Smooth muscle cell (in vitro differentiated cells): ENCODE measurements at regions not wholly inside any gene's neighbourhood (a gene's known extent, or its start where the extent isn't known, plus 50 kb on each side); places are given as distances from the start of the nearest gene placed in this dataset.

Experiments
- DNase-seq: peaks from one replicate; lab custom pipeline; 2025; ENCODE audit not compliant: unreplicated experiment; lab: John Stamatoyannopoulos, UW
- H2AFZ ChIP-seq: fragments of 200-600 bp; sonication (generic); 2 replicates; pipeline ENCODE4 v1.6.0; 2016; ENCODE audit warnings: antibody characterized with exemption, low read depth, mild to moderate bottlenecking
- H3F3A ChIP-seq: fragments of 200-600 bp; sonication (generic); 2 replicates; pipeline ENCODE4 v1.6.0; 2017; ENCODE audit warnings: antibody characterized with exemption, low read depth
- H3K27ac ChIP-seq: fragments of 200-600 bp; sonication (generic); 2 replicates; pipeline ENCODE4 v1.5.1; 2016; ENCODE audit warnings: low read depth, mild to moderate bottlenecking
- H3K27me3 ChIP-seq: fragments of 200-600 bp; sonication (generic); 2 replicates; pipeline ENCODE4 v1.6.1; 2016; ENCODE audit warnings: low read depth, mild to moderate bottlenecking
- H3K36me3 ChIP-seq: fragments of 200-600 bp; sonication (generic); 2 replicates; pipeline ENCODE4 v1.5.1; 2016; ENCODE audit warnings: low read depth
- H3K4me1 ChIP-seq: fragments of 200-600 bp; sonication (generic); 2 replicates; pipeline ENCODE4 v1.5.1; 2016; ENCODE audit warnings: low read depth
- H3K4me2 ChIP-seq: fragments of 200-600 bp; sonication (generic); 2 replicates; pipeline ENCODE4 v1.6.0; 2016; ENCODE audit warnings: mild to moderate bottlenecking
- H3K4me3 ChIP-seq: fragments of 200-600 bp; sonication (generic); 2 replicates; pipeline ENCODE4 v1.5.1; 2016; ENCODE audit warnings: mild to moderate bottlenecking
- H3K79me2 ChIP-seq: fragments of 200-600 bp; sonication (generic); 2 replicates; pipeline ENCODE4 v1.6.0; 2016; ENCODE audit warnings: low read depth, mild to moderate bottlenecking
- H3K9ac ChIP-seq: fragments of 200-600 bp; sonication (generic); 2 replicates; pipeline ENCODE4 v1.6.0; 2016; ENCODE audit warnings: low read depth
- H3K9me3 ChIP-seq: fragments of 200-600 bp; sonication (generic); replicated peaks from 2 replicates; pipeline ENCODE4 v1.5.1; 2016; ENCODE audit warnings: low read depth
- H4K20me1 ChIP-seq: fragments of 200-600 bp; sonication (generic); 2 replicates; pipeline ENCODE4 v1.6.0; 2016; ENCODE audit warnings: low read depth
- CTCF ChIP-seq: fragments of 200-600 bp; sonication (generic); IDR thresholded peaks from 2 replicates; pipeline ENCODE4 v1.5.1; 2017; ENCODE audit warnings: borderline replicate concordance, mild to moderate bottlenecking, antibody characterized with exemption; ENCODE audit not compliant: insufficient read depth, poor library complexity, severe bottlenecking
- WGBS: methylation state at CpG from one replicate; pipeline ENCODE4 v1.1.7; 2016; ENCODE audit warnings: low lambda C conversion rate; 5-methylcytosine and 5-hydroxymethylcytosine counted together

GRCh38 chr21:24208562-24209260, 1398.6 kb downstream of the MRPL39 start:
- H3K4me1 ChIP-seq = no peaks in the 10 kb centered on the region
- H2AFZ ChIP-seq = no peak overlapping the region

GRCh38 chr21:24205319-24205718, 1402.0 kb downstream of the MRPL39 start:
- Histone ChIP-seq H3K4me1 (no peaks in the 10 kb centered on the region), H3K27me3 (no peaks in the 10 kb centered on the region), H3K9ac (no peak overlapping the region), H3K4me2 (no peak overlapping the region), H2AFZ (no peak overlapping the region), H4K20me1 (no peaks in the 10 kb centered on the region), H3K79me2 (no peaks in the 10 kb centered on the region), H3K9me3 (no peaks in the 10 kb centered on the region), H3K36me3 (no peaks in the 10 kb centered on the region), H3F3A (no peaks in the 10 kb centered on the region), H3K27ac (no peak overlapping the region), H3K4me3 (no peak overlapping the region)
- TF ChIP-seq CTCF = no peak
- no peak for DNase-seq
- WGBS = 57% methylated on average over 2 of the region's 2 CpGs

More at GRCh38 chr21:24208562-24209260, 1398.6 kb downstream of the MRPL39 start:
- Histone ChIP-seq H4K20me1 (no peaks in the 10 kb centered on the region), H3K9me3 (no peaks in the 10 kb centered on the region), H3K9ac (no peak overlapping the region), H3K27me3 (no peaks in the 10 kb centered on the region), H3K27ac (no peak overlapping the region), H3F3A (no peaks in the 10 kb centered on the region), H3K4me3 (no peak overlapping the region), H3K79me2 (no peaks in the 10 kb centered on the region), H3K4me2 (no peak overlapping the region), H3K36me3 (no peaks in the 10 kb centered on the region)
- no peak for DNase-seq
- no peak for TF ChIP-seq CTCF
- WGBS = 93% methylated on average over 46 of the region's 54 CpGs

- no peaks in the 10 kb centered on the region for H3K27me3 ChIP-seq
- H3K36me3 ChIP-seq = no peaks in the 10 kb centered on the region
- H3K9me3 ChIP-seq = no peaks in the 10 kb centered on the region
- TF ChIP-seq CTCF = no peak
- H3K4me3 ChIP-seq = no peak overlapping the region
- no peaks in the 10 kb centered on the region for H3K4me1 ChIP-seq
- no peaks in the 10 kb centered on the region for H4K20me1 ChIP-seq
- H3F3A ChIP-seq = no peaks in the 10 kb centered on the region
- H3K9ac ChIP-seq = no peak overlapping the region
- H3K79me2 ChIP-seq = no peaks in the 10 kb centered on the region
- 79% methylated on average over 6 of the region's 6 CpGs for WGBS
- no peak overlapping the region for H3K4me2 ChIP-seq
- DNase-seq = no peak
- no peak overlapping the region for H2AFZ ChIP-seq
- no peak overlapping the region for H3K27ac ChIP-seq
Observed at GRCh38 chr21:24204641-24205040, 1402.6 kb downstream of the MRPL39 start.

GRCh38 chr21:24200052-24200451, 1407.2 kb downstream of the MRPL39 start:
- H3K4me2 ChIP-seq = no peak overlapping the region
- H2AFZ ChIP-seq = no peak overlapping the region
- no peaks in the 10 kb centered on the region for H4K20me1 ChIP-seq
- no peaks in the 10 kb centered on the region for H3F3A ChIP-seq
- WGBS = 77% methylated on average over 2 of the region's 2 CpGs
- H3K36me3 ChIP-seq = no peaks in the 10 kb centered on the region
- no peak overlapping the region for H3K4me3 ChIP-seq
- TF ChIP-seq CTCF = no peak
- no peaks in the 10 kb centered on the region for H3K4me1 ChIP-seq
- H3K27ac ChIP-seq = no peak overlapping the region
- H3K79me2 ChIP-seq = no peaks in the 10 kb centered on the region
- no peak for DNase-seq
- H3K27me3 ChIP-seq = no peaks in the 10 kb centered on the region
- H3K9ac ChIP-seq = no peak overlapping the region
- no peaks in the 10 kb centered on the region for H3K9me3 ChIP-seq
